ENCODE measurements at regions not wholly inside any gene's neighbourhood (a gene's known extent, or its start where the extent isn't known, plus 50 kb on each side); places are given as distances from the start of the nearest gene placed in this dataset.
A peak's percentile ranks its signal among the peaks of the same experiment; 100 is the strongest.

DNA sequence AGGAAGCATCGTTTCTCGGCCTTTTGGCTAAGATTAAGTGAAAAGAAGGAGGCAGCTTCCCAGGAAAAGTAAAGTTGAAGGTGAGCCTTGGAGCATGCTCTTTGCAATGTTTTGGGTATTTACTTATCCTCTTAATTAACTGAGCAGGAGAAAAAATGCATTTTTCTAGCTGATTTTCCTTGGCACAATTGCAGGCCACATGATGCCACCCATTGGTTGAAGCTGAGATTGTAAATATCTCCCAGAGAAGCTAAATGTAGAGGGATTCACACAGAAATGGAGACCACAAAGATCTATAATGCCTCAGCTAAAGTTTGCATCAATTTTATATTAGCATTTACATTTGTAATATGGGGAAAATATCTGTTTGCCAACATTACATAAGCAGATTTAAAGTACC is 294.1 kb downstream of the KCNS3 start:
- no peak for DNase-seq

DNA sequence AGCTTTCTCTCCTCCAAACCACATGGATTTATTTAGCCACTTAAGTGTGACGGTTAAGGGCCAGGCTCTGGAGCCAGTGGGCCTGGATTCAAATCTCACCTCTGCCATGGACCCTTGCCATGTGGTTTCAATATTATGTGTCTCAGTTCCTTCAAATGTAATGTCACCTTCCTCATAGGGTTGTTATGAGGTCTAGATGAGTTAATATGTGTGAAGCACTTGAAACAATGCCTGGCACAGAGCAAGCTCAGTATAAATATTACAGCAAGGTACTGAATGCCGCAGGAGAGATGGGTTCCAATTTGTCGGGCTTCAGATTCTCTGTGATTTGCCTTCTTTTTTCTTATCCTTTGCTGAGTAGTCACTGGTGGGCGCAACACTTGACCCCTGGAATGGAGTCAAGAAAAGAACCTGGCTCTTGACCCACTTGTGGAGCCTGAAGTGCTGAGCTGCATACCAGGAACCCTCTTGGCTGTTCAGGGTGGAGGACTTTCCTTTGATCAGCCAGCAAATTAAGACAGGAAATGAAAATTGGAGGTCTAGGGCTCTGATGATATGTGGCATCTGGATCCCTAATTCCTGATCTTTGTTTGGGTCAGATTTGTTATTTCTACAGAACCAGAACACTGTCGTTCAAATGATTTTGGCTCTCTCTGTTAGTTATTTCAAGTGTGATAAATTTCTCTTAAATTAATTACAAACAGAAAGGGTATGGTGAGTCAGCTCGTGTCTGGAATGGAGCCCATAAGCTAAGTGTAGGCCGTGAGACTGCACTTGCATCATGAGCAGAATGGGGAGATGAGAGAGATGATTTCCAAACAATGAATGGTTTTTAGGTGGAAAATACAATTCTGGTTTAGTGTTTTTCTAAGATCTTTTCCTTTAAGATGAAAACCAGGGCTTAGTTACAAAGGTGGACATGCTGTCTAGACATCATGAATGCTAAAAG is 293.0 kb downstream of the KCNS3 start:
- DNase-seq: peak; percentile 73

DNA sequence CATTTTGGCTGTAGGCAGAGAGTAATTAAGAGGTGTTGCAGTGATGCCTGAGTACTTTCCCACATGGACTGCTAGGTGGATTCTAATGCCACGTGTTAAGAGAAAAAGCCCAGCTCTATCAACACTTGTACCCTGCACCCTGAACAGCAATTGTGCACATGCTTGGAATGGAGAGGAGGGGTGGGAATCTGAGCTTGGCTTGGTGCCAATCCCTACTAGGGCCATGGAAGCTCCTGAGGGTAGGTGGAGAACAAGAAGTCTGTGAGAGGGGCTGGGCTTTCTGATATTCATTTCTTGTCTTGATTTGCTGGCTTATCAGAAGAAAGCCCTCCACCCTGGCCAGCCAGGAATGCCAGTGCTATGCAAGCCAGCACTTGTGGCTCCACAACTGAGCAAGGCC is 292.2 kb downstream of the KCNS3 start:
- no peak for DNase-seq

DNA sequence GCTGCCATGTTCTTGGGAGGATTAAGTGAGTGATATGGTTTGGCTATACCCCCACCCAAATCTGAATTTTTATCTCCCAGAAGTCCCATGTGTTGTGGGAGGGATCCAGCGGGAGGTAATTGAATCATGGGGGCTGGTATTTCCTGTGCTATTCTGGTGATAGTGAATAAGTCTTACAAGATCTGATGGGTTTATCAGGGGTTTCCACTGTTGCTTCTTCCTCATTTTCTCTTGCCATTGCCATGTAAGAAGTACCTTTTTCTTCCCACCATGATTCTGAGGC is 291.4 kb downstream of the KCNS3 start:
- no peak for DNase-seq

DNA sequence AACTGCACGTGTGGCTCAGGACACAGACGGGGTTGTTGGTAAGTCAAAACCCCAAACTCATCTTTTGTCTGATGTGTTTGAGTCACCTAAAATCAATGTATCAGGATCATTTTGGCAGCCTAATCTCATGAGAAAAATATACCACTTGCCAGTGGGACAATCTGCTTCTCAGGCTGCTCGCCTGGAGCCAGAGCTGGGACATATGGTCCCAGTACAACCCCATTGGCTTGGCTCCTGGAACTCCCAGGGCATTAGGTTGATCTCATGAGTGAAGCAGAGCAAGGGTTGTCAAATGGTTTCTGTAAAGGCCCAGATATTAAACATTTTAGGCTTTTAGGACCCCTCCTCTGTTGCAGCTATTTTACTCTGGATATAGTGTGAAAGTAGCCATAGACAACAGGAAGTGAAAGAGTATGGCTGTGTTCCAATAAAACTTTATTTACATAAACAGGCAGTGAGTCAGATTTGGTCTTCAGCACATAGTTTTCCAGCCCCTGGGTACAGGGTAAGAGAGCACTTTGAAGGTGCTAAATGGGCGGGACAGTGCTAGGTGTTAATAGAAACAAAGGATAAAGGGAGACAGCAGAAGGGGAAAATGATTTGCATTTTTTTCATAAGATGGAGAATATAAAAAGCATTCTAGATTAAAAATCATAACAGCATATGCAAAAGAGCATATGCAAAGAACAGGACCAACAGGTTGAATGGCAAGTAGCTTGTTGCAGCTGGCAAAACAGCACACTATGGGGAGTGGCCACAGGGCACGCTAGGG is 290.8 kb downstream of the KCNS3 start:
- no peak for DNase-seq

DNA sequence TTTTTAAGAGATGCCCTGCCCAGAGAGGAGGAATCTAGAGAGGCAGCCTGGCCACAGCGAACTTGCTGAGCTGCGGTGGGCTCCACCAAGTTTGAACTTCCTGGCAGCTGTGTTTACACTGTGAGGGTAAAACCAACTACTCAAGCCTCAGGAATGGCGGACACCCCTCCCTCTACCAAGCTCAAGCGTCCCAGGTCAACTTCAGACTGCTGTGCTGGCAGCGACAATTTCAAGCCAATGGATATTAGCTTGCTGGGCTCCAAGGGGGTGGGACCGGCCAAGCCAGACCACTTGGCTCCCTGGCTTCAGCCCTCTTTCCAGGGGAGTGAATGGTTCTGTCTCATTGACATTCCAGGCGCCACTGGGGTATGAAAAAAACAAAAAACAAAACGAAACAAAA is 289.4 kb downstream of the KCNS3 start:
- no peak for DNase-seq

DNA sequence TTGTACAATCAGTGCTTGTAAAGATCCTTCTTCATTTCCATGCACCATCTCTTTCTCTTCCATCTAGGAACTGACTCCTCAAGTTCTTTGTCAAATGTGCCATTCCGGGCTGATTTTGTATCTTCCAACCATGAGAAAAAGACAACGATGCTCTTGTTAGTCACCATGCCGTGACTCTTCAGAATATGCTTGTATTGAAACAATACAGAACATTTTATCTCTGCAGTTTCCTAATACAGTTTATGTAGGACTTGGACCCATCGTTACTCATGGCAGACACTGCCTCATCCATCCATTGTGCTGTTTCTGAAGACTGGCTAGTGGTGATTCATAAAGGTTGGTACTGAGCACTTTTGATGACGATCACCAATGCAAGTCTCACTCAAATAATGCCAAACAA is 283.2 kb downstream of the KCNS3 start:
- DNase-seq: no peak

DNA sequence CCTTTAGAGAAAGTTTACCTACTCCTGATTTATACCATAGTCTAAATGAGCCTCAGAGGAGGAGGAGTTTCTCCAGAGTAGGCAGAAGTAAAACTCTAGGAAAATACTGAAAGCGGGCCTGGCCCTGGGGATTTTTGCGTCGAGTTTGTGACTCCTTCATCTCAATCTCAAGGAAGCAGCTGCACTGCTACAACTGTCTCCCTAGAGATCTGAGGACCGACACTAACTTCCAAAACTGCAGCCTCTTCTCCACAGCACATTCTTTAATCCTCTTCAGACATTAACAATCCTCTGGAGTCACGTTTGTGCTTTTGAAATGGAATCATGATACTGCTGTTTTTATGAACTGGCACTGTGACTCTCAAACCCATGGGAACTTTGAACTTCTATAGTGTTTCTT is 281.4 kb downstream of the KCNS3 start:
- DNase-seq: no peak

DNA sequence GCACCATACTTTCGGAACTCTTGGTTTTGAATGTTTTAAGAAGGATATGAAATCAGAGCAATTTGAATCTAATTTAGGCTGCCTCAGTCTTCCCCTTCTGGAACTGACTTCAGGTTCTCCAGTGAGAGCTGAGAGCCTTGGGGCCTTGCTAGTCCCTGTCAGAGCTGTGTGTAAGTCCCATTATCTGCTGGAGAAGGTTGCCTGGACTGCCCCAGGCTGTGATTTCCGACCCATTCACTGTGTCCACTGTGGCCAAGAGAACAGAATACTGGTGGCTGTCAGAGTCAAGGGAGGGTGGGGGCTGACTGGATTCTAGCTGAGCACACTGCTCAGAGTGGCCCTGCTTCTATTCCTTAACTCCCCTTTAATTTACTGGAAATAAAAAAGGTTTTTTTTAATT is 278.0 kb downstream of the KCNS3 start:
- DNase-seq: no peak

DNA sequence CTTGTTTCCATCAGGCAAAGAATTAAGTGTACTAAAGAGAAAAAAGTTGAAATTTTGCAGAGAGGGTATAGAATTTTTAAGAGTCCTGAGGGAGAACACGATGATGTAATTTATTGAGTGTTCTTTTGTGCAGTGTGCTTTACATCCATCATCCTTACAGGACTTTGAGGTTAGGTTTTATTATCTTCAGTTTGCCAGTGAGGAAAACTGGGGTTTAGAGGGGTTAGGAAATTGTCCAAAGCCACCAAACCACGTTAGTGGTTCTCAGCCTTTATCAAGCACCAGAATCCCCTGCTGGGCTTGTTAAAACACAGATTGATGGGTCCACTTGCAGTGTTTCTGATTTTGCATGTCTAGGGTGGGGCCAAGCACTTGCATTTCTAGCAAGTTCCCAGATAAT is 277.5 kb downstream of the KCNS3 start:
- DNase-seq: no peak

DNA sequence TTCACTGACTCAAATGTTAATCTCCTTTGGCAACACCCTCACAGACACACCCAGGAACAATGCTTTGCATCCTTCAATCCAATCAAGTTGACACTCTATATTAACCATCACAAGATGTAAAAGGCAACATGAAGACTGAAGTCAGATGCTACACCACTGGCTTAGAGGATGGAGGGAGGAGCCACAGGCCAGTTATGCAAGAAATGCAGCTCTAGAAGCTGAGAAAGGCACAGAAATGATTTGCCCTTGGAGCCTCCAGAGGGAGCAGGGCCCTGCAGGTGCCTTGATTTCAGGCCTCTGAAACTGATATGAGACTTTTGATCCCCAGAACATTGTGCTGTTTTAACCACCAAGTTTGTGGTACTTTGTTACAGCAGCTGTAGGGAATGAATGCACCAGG is 276.3 kb downstream of the KCNS3 start:
- no peak for DNase-seq

DNA sequence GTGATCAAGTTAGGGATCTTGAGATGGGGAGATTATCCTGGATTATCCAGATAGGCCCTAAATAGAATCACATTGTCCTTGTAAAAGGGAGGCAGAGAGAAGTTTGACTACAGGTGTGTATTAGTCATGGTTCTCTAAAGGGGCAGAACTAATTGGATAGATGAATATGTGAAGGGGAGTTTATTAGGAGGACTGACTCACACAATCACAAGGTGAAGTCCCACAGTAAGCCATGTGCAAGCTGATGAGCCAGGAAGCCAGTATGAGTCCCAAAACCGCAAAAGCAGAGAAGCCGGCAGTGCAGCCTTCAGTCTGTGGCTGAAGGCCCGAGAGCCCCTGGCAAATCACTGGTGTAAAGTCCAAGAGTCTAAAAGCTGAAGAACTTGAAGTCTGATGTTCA is 275.8 kb downstream of the KCNS3 start:
- no peak for DNase-seq

DNA sequence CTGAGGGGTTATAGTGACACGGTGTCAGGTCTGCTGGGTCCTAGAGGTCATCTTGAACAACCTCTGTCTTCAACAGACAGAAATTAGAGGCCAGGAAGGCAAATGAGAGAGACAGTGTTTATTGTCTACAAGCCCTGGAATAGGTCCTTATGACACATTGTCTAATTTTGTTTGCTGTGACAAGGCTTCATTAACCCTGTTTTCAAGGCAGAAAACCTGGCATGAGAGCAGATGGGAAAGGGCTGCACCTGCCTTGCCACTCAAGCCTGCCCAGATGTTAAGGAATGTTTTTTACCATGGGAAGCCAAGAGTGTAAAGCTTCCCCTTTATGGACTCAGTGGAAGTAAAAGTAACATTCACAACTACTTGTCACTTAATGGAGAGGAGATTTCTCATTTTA is 275.3 kb downstream of the KCNS3 start:
- peak; percentile 38 for DNase-seq

DNA sequence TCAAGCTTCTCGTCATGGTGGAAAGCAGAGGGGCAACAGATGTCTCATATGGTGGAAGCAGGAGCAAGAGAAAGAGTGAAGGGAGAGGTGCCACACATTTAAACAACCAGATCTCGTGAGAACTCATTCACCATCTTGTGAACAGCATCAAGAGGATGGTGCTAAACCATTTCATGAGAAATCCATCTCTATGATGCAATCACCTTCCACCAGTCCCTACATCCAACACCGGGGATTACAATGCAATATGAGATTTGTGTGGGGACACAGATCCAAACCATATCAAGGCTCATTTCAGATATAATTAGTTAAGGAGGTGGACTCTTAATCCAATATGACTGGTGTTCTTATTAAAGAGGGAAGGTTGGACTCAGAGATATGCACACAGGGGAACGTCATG is 272.8 kb downstream of the KCNS3 start:
- DNase-seq: no peak

DNA sequence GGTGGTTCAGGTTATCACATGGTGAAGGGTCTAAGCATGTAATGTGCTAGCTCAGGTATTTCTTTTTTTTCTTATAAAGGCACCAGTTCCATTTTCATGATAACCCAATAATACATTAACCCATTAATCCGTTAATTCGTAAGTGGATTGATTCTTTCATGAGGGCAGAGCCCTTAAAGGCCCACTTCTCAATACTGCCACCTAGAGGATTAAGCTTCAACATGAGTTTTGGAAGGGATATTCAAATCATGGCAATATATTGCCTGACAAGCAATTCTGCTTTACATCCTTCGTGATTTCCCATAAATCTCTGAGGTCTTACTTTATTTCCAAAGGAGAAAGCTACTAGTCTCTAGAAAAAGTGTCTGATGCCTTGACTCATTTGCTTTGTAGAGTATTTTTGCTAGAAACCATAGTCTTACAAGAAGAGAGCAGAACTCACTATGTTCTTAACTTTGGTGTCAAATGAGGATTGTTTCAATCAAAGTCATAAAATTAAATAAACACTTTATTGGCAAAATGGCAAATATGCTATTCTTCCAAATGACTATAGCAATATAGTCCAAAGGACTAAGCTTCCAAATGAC is 271.3 kb downstream of the KCNS3 start:
- DNase-seq: peak; percentile 49

DNA sequence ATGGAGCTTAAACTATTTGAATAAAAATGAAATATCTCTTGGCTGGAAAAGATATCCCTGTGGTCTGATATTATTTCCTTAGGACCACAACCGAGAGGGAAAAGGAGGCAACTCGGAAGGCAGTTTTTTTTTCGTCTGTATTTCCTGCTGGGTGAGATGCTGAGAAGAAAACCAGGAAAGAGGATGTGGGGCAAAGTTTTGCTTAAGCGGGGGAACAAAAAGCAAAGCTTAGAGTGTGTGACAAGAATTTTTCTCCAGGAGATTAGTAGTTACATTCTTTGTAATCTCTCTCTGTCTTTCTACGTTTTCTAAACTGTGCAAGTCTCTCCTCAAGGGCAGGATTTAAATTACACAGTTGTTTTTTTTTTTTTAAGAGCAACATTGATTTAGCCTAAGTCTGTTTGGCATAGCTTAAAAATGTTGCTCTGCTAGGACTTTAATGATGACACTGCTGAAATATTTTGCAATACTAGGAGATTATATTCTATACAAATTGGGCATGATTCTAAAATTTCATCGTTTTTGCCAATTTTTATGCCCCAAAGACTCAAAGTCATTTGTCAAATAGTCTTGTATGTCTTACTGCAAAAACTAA is 258.5 kb downstream of the KCNS3 start:
- no peak for DNase-seq

DNA sequence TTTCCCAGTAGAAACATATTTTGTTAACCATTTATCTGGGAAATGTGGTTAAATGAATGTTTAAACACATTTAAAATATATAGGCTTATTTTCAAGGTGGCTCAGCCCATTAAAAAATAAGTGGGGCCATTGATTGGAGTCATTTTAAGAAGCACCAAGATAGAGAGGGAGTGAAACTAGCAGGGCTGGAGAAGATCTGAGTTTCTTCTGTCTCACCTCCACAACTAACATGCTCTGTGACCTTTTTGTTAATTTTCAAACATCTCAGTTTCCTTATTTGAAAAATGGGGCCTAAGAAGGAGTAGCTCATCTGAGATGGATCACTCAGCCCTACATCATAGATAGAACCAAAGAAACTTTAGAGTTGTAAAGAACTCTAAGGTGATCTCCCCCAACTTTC is 254.8 kb downstream of the KCNS3 start:
- DNase-seq: no peak

DNA sequence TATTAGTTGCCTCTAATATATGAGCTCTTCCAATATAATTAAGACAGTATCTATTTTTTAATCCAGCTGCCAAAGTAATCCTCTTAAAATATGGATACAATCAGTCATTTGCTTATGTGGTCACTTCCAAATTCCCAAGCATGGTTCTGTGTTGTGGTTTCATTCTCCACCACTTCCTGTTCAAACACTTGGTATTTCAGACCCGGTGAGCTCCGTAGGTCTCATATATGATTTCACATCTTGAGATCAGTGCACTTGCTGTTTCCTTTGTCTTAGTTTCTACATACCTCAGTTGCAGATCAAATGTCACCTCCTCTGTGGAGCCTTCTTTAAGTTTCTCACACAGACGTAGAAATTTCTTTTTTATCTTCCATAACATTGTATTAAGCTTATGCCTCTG is 254.2 kb downstream of the KCNS3 start:
- DNase-seq: no peak

DNA sequence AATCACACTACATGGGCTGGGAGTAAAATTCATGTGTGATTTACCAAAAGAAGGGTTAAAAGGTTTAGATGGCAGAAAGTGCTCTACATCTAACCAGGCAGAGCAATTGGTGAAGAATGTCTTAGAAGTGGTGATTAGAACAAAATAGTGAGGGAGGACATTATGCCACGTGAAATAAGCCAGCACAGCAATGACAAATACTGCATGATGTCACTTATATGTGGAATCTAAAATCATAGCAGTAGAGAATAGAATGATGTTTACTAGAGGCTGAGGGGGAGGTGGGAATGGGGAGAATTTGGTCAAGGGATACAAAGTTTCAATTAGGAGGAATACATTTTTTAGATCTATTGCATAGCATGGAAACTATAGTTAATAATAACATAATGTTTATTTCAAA is 253.3 kb downstream of the KCNS3 start:
- DNase-seq: no peak

DNA sequence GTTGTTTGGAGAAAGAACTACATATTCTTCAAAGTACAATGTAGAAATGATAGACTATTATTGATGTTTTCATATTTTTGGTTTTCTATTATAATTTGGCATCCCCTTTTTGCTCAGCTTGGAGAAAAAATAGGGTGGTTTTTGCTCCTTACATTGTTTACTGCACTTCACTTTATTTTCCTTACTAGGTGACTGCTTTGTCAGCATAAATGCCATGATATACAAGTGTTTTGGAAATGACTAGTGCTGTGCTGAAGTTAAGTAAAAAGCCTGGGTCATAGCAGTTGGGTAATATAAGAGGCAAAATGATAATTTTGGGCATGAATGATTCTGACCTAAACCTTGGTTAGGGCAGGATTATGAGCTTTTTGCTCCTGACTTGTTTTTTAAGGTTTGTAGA is 250.9 kb downstream of the KCNS3 start:
- DNase-seq: no peak

DNA sequence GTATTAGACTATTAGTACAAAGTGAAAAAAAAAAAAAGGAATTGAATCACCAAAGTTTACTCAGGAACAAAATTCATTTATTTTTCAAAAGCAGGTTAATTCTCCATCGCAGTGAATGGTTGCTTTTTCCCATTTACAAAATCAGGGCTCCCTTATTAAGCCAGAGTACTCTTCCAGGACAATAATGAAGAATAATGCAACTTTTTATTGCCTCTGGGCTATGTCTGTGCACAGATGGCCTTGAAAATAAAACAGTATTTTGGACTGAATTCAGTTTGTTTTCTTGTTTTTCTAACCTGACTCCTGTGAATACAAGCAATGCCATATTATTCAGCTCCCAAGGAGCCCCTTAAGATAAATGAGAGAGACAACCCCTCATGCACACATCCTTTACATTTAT is 246.8 kb downstream of the KCNS3 start:
- no peak for DNase-seq

DNA sequence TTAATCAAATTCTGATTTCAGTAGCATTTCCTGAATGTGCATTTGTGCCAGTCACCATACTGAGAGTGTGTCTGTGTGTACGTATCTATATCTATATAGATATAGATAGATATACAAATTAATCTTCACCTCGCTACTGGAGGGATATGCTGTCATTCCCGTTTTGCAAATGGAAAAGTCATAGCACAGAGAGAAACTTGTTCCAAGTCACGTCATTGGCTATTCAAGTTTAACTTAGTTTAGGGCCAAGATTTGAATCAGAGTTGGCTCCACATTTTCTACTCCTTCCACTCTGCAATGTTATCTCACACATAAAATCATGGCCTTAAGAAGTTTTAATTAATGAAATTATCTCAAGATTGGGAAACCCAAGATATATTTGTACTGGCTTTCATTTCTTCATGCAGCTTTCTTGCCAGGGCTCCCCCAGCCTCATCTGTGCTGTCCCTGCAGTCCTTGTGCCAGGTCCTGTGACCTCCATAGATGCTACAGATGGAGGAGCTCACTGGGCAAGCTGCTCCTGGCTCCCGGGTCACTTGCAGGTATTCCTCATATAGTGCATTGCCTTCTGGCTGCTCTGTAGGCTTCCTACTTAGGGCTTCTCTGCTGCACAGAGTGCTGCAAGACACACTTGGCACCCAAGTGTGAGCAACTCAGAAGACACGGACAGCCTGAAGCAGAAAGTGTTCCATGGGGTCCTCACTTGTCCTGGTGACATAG is 245.8 kb downstream of the KCNS3 start:
- no peak for DNase-seq

DNA sequence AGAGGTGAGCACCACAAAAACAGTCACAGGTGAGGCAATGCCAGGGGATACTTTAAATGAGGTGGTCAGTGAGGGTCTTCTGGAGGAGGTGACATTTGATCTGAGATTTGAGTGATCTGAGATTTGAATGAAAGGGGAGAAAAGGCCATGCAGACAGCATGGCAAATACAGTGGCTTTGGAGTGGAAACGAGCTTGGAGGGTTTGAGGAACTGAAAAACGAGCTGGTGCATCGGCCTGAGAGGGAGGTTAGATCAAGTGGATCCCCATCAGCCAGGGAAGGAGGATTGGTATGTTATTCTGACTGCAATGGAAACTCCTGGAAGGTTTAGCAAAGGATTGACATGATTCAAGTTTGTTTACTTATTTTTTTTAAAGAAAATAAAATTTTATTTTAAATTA is 245.1 kb downstream of the KCNS3 start:
- DNase-seq: no peak

Measured in NCI-H2029 (cell line).